ENCODE measurements at regions not wholly inside any gene's neighbourhood (a gene's known extent, or its start where the extent isn't known, plus 50 kb on each side); places are given as distances from the start of the nearest gene placed in this dataset.

DNA sequence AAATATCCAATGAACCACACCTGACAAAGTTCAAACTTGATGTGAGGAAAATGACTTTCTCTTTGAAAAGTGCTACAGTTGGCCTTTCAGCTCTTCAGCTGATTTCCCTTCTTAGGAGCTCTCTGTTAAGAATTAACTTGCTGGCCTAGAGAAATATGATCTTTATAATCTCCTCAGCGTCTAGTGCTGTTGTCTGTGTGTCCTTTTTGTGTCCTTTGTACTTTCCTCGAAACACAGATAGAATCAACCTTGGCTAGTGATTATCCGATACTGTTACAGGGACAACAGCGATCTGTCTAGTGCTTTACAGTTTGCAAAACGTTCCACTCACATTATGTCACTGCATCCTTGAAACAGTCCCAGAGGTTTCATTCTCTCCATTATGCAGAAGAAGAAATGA lies 162.8 kb upstream of the RMST start:
- TF ChIP-seq, protein P1, sequence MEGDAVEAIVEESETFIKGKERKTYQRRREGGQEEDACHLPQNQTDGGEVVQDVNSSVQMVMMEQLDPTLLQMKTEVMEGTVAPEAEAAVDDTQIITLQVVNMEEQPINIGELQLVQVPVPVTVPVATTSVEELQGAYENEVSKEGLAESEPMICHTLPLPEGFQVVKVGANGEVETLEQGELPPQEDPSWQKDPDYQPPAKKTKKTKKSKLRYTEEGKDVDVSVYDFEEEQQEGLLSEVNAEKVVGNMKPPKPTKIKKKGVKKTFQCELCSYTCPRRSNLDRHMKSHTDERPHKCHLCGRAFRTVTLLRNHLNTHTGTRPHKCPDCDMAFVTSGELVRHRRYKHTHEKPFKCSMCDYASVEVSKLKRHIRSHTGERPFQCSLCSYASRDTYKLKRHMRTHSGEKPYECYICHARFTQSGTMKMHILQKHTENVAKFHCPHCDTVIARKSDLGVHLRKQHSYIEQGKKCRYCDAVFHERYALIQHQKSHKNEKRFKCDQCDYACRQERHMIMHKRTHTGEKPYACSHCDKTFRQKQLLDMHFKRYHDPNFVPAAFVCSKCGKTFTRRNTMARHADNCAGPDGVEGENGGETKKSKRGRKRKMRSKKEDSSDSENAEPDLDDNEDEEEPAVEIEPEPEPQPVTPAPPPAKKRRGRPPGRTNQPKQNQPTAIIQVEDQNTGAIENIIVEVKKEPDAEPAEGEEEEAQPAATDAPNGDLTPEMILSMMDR (IDR thresholded peaks at IDR 0.05): no peak
- no peak for TF ChIP-seq EZH2 (IDR thresholded peaks at IDR 0.05; ENCODE audit: borderline replicate concordance, insufficient read depth, low read depth, low read length, poor library complexity, severe bottlenecking)

All from B cell (primary cell).